A549 (cell line): ENCODE measurements at regions not wholly inside any gene's neighbourhood (a gene's known extent, or its start where the extent isn't known, plus 50 kb on each side); places are given as distances from the start of the nearest gene placed in this dataset.

Source experiments
- CBX8 ChIP-seq: fragments of 200-600 bp; sonication (generic); IDR thresholded peaks from 2 replicates; pipeline ENCODE4 v1.6.1; 2016
- CHD4 ChIP-seq: fragments of 200-600 bp; sonication (generic); IDR thresholded peaks from 2 replicates; pipeline ENCODE4 v1.6.1; 2016; ENCODE audit warnings: antibody characterized with exemption, mild to moderate bottlenecking, borderline replicate concordance
- EP300 ChIP-seq, 2 experiments: fragments of >200 bp; sonication (Bioruptor Twin); formaldehyde crosslinking; IDR thresholded peaks; 2 replicates in 1 of 2; 3 replicates in 1 of 2; pipeline ENCODE4 v1.6.1; 2016 to 2017
- JUNB ChIP-seq: fragments of >200 bp; sonication (Bioruptor Twin); formaldehyde crosslinking; IDR thresholded peaks from 2 replicates; pipeline ENCODE4 v1.6.1; 2016
- POLR2A ChIP-seq: IDR thresholded peaks from 2 replicates; pipeline ENCODE4 v1.6.1; 2012; ENCODE audit warnings: mild to moderate bottlenecking, low read length
- RAD21 ChIP-seq, 2 experiments: fragments of >200 bp in 1 of 2; sonication (Bioruptor Twin) in 1 of 2; formaldehyde crosslinking in 1 of 2; IDR thresholded peaks in 1 of 2; conservative IDR thresholded peaks in 1 of 2; 2 replicates in 1 of 2; 3 replicates in 1 of 2; pipeline ENCODE4 v1.6.1; 2012 to 2018; ENCODE audit warnings: inconsistent platforms in 1 of 2
- SREBF2 ChIP-seq: fragments of 450-650 bp; IDR thresholded peaks from 2 replicates; pipeline ENCODE4 v1.6.1; 2014; ENCODE audit warnings: mild to moderate bottlenecking, moderate library complexity
- TF ChIP-seq, protein P1 (sequence below): fragments of >200 bp; sonication (Bioruptor Twin); formaldehyde crosslinking; IDR thresholded peaks from 3 replicates; pipeline ENCODE4 v1.5.1; 2016
- TF ChIP-seq, protein P2 (sequence below): IDR thresholded peaks from 2 replicates; pipeline ENCODE4 v1.6.1; 2012
- TF ChIP-seq, protein P3 (sequence below): fragments of 200-600 bp; sonication (generic); IDR thresholded peaks from 2 replicates; pipeline ENCODE4 v1.6.1; 2016; ENCODE audit warnings: antibody characterized with exemption, mild to moderate bottlenecking, moderate library complexity
- TF ChIP-seq, protein P4 (sequence below): IDR thresholded peaks from 2 replicates; pipeline ENCODE4 v1.6.1; 2012

DNA sequence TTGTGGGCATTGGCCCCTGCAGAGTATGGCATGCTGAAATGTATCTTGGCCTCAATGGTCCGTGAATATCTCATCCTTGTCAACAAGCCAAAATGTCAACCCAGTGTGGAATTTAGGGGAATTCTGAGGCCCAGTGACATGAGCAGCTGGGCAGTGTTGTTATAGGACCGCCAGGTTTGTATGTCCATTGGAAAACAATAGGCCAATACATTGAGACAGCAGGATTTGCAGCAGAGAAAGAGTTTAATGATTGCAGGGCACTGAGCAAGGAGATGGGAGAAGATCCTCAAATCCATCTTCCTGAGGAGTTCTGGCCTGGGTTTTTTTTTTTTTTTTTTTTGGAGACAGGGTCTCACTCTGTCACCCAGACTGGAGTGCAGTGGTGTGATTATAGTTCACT is 95.7 kb upstream of the BAIAP2L1 start:
- TF ChIP-seq EP300 (IDR thresholded peaks at IDR 0.05) (no peak), SREBF2 (no peak), CHD4 (no peak), POLR2A (no peak), CBX8 (no peak), JUNB (no peak), RAD21 (conservative IDR thresholded peaks at IDR 0.05 in 1 of 2, IDR thresholded peaks at IDR 0.05 in 1 of 2) (no peak)
- TF ChIP-seq, protein P1, sequence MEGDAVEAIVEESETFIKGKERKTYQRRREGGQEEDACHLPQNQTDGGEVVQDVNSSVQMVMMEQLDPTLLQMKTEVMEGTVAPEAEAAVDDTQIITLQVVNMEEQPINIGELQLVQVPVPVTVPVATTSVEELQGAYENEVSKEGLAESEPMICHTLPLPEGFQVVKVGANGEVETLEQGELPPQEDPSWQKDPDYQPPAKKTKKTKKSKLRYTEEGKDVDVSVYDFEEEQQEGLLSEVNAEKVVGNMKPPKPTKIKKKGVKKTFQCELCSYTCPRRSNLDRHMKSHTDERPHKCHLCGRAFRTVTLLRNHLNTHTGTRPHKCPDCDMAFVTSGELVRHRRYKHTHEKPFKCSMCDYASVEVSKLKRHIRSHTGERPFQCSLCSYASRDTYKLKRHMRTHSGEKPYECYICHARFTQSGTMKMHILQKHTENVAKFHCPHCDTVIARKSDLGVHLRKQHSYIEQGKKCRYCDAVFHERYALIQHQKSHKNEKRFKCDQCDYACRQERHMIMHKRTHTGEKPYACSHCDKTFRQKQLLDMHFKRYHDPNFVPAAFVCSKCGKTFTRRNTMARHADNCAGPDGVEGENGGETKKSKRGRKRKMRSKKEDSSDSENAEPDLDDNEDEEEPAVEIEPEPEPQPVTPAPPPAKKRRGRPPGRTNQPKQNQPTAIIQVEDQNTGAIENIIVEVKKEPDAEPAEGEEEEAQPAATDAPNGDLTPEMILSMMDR, result no peak
- TF ChIP-seq, protein P2, sequence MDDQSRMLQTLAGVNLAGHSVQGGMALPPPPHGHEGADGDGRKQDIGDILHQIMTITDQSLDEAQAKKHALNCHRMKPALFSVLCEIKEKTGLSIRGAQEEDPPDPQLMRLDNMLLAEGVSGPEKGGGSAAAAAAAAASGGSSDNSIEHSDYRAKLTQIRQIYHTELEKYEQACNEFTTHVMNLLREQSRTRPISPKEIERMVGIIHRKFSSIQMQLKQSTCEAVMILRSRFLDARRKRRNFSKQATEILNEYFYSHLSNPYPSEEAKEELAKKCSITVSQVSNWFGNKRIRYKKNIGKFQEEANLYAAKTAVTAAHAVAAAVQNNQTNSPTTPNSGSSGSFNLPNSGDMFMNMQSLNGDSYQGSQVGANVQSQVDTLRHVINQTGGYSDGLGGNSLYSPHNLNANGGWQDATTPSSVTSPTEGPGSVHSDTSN, result no peak
- TF ChIP-seq, protein P3, sequence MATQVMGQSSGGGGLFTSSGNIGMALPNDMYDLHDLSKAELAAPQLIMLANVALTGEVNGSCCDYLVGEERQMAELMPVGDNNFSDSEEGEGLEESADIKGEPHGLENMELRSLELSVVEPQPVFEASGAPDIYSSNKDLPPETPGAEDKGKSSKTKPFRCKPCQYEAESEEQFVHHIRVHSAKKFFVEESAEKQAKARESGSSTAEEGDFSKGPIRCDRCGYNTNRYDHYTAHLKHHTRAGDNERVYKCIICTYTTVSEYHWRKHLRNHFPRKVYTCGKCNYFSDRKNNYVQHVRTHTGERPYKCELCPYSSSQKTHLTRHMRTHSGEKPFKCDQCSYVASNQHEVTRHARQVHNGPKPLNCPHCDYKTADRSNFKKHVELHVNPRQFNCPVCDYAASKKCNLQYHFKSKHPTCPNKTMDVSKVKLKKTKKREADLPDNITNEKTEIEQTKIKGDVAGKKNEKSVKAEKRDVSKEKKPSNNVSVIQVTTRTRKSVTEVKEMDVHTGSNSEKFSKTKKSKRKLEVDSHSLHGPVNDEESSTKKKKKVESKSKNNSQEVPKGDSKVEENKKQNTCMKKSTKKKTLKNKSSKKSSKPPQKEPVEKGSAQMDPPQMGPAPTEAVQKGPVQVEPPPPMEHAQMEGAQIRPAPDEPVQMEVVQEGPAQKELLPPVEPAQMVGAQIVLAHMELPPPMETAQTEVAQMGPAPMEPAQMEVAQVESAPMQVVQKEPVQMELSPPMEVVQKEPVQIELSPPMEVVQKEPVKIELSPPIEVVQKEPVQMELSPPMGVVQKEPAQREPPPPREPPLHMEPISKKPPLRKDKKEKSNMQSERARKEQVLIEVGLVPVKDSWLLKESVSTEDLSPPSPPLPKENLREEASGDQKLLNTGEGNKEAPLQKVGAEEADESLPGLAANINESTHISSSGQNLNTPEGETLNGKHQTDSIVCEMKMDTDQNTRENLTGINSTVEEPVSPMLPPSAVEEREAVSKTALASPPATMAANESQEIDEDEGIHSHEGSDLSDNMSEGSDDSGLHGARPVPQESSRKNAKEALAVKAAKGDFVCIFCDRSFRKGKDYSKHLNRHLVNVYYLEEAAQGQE, result no peak
- TF ChIP-seq, protein P4, sequence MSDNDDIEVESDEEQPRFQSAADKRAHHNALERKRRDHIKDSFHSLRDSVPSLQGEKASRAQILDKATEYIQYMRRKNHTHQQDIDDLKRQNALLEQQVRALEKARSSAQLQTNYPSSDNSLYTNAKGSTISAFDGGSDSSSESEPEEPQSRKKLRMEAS, result no peak
